ENCODE measurements at regions not wholly inside any gene's neighbourhood (a gene's known extent, or its start where the extent isn't known, plus 50 kb on each side); places are given as distances from the start of the nearest gene placed in this dataset.

- H3K9me3 Mint-ChIP-seq: no peaks in the 10 kb centered on the region
- H3K4me1 Mint-ChIP-seq: peaks cover 5% of the 10 kb centered on the region
- no peaks in the 10 kb centered on the region for H3K36me3 Mint-ChIP-seq (ENCODE audit: low read depth)
- no peak overlapping the region for H3K4me3 Mint-ChIP-seq
- H3K27ac Mint-ChIP-seq: no peak overlapping the region
- DNase-seq: no peak
- H3K27me3 Mint-ChIP-seq: no peaks in the 10 kb centered on the region
- no peak for ATAC-seq
Observed at GRCh38 chr12:76706761-76707160, 57.2 kb upstream of the ZDHHC17 start.

GRCh38 chr12:76707772-76708171 is 56.1 kb upstream of the ZDHHC17 start:
- Mint-ChIP-seq H3K4me1 (peaks cover 5% of the 10 kb centered on the region), H3K27ac (no peak overlapping the region), H3K4me3 (no peak overlapping the region), H3K36me3 (ENCODE audit: low read depth) (no peaks in the 10 kb centered on the region), H3K27me3 (no peaks in the 10 kb centered on the region), H3K9me3 (no peaks in the 10 kb centered on the region)
- DNase-seq (no peak), ATAC-seq (no peak)

- Mint-ChIP-seq H3K4me3 (no peak overlapping the region), H3K9me3 (no peaks in the 10 kb centered on the region)
Observed at GRCh38 chr12:76708296-76708695, 55.6 kb upstream of the ZDHHC17 start.

GRCh38 chr12:76711241-76711640 is 52.7 kb upstream of the ZDHHC17 start:
- Mint-ChIP-seq H3K9me3 (no peaks in the 10 kb centered on the region), H3K4me3 (no peak overlapping the region), H3K4me1 (peaks cover under 1% of the 10 kb centered on the region), H3K36me3 (ENCODE audit: low read depth) (no peaks in the 10 kb centered on the region), H3K27me3 (no peaks in the 10 kb centered on the region), H3K27ac (no peak overlapping the region)
- DNase-seq (no peak), ATAC-seq (no peak)

More at GRCh38 chr12:76708296-76708695, 55.6 kb upstream of the ZDHHC17 start:
- no peak overlapping the region for H3K27ac Mint-ChIP-seq
- no peaks in the 10 kb centered on the region for H3K36me3 Mint-ChIP-seq (ENCODE audit: low read depth)
- DNase-seq (no peak), ATAC-seq (no peak)
- H3K4me1 Mint-ChIP-seq: peaks cover 5% of the 10 kb centered on the region
- H3K27me3 Mint-ChIP-seq: no peaks in the 10 kb centered on the region

GRCh38 chr12:76713130-76713529 is 50.8 kb upstream of the ZDHHC17 start:
- H3K4me1 Mint-ChIP-seq: no peaks in the 10 kb centered on the region
- no peaks in the 10 kb centered on the region for H3K9me3 Mint-ChIP-seq

GRCh38 chr12:76713986-76714385 is 49.9 kb upstream of the ZDHHC17 start:
- no peak overlapping the region for H3K4me3 Mint-ChIP-seq
- no peak for ATAC-seq
- no peaks in the 10 kb centered on the region for H3K4me1 Mint-ChIP-seq
- no peaks in the 10 kb centered on the region for H3K36me3 Mint-ChIP-seq (ENCODE audit: low read depth)
- no peak overlapping the region for H3K27ac Mint-ChIP-seq
- H3K9me3 Mint-ChIP-seq: no peaks in the 10 kb centered on the region
- H3K27me3 Mint-ChIP-seq: no peaks in the 10 kb centered on the region
- DNase-seq: no peak

More at GRCh38 chr12:76713130-76713529, 50.8 kb upstream of the ZDHHC17 start:
- no peak overlapping the region for H3K4me3 Mint-ChIP-seq
- no peaks in the 10 kb centered on the region for H3K36me3 Mint-ChIP-seq (ENCODE audit: low read depth)
- ATAC-seq: no peak
- H3K27me3 Mint-ChIP-seq: no peaks in the 10 kb centered on the region
- DNase-seq: no peak
- no peak overlapping the region for H3K27ac Mint-ChIP-seq
